ENCODE measurements at regions not wholly inside any gene's neighbourhood (a gene's known extent, or its start where the extent isn't known, plus 50 kb on each side); places are given as distances from the start of the nearest gene placed in this dataset.
A peak's percentile ranks its signal among the peaks of the same experiment; 100 is the strongest.
"Not testable (repeated sequence)": the region's sequence is repeated elsewhere in the genome, so short reads cannot be mapped to it uniquely, and the experiment has no call there.

DNA sequence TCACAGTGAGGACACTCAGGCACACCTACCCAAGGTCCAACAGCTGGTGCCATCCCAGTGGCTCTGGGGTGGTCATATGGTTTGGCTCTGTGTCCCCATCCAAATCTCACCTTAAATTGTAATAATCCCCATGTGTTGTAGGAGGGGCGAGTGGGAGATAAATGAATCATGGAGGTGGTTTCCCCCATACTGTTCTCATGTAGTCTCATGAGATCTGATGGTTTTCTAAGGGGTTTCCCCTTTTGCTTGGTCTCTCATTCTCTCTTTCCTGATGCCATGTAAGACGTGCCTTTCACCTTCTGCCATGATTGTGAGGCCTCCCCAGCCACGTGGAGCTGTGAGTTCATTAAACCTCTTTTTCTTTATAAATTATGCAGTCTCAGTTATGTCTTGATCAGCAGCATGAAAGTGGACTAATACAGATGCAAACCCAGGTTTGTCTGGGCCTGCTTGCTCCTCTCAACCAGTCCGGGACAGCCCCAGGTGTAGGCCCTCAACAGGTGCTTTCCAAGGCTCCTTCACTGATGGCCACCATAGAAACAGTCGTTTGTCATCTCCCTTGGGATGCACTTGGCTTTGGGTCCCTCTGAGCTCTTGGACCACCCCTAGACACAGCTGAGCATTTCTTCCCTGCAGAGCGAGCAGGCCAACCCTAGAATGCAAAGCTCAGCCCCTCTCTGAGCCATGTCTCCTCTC lies 101.3 kb upstream of the CTBP2 start:
- peaks cover 4 to 7% of the 10 kb centered on the region in 2 donors for H3K9me3 Mint-ChIP-seq
- no peak overlapping the region for H3K27ac Mint-ChIP-seq
- ATAC-seq (replicated peaks in 1 of 2) (peak in 1 of 2 donors; percentile 39), DNase-seq (no peak)
- no peak overlapping the region for H3K4me3 Mint-ChIP-seq
- H3K27me3 Mint-ChIP-seq (ENCODE audit: low read depth), result no peaks in the 10 kb centered on the region
- H3K36me3 Mint-ChIP-seq (ENCODE audit: insufficient read depth in 2 of 2), result peaks cover 1 to 3% of the 10 kb centered on the region in 2 donors
- H3K4me1 Mint-ChIP-seq (ENCODE audit: low read depth), result no peaks in the 10 kb centered on the region

GRCh38 chr10:125260260-125260659 lies 99.9 kb upstream of the CTBP2 start:
- Mint-ChIP-seq H3K36me3 (ENCODE audit: insufficient read depth in 2 of 2) (peaks cover 1 to 3% of the 10 kb centered on the region in 2 donors), H3K27me3 (ENCODE audit: low read depth) (no peaks in the 10 kb centered on the region), H3K4me1 (ENCODE audit: low read depth) (no peaks in the 10 kb centered on the region), H3K4me3 (no peak overlapping the region), H3K27ac (no peak overlapping the region), H3K9me3 (peaks cover 4 to 7% of the 10 kb centered on the region in 2 donors)
- ATAC-seq (replicated peaks in 1 of 2) (no peak), DNase-seq (no peak)

DNA sequence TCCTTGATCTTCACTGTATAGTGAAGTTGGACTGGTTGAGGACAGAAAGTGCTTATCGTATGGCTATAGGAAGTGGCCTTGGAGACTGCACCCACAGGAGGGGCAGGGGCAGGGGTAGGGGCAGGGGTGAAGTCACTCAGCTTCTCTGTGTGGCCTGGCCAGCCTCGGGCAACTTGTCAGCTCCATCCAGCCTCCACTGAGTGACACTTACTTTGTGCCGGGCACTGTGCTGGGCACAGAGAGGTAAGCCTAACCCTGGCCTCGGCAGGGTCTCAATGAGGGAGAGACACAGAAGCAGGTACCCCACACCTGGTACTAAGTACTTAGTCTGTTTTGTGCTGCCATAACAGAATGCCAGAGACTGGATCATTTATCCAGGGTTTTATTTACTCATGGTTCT lies 99.3 kb upstream of the CTBP2 start:
- Mint-ChIP-seq H3K9me3 (peaks cover 4 to 7% of the 10 kb centered on the region in 2 donors), H3K27me3 (ENCODE audit: low read depth) (no peaks in the 10 kb centered on the region), H3K4me3 (no peak overlapping the region), H3K36me3 (ENCODE audit: insufficient read depth in 2 of 2) (peaks cover 1 to 3% of the 10 kb centered on the region in 2 donors), H3K4me1 (ENCODE audit: low read depth) (no peaks in the 10 kb centered on the region), H3K27ac (no peak overlapping the region)
- ATAC-seq (replicated peaks in 1 of 2) (no peak), DNase-seq (no peak)

DNA sequence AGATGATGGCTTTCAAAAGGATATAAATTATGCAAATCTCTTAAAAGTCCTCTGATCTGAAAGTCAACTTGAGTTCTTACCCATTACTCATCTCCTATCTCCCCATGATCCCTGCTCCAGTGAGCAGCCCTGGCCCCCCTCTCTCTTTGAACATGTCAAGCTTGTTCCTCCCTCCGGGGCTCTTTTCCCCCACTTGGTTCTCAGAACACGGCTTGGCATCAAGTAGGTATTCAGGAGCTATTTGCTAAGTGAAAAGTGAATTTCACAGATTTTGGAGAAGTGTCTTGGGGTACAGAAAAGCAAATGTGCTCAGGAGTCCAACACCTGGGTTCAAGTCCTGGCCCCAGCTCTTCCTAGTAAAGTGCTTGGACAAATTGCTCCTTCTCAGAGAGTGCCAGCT lies 98.3 kb upstream of the CTBP2 start:
- Mint-ChIP-seq H3K4me3 (no peak overlapping the region), H3K27me3 (ENCODE audit: low read depth) (no peaks in the 10 kb centered on the region), H3K4me1 (ENCODE audit: low read depth) (no peaks in the 10 kb centered on the region), H3K27ac (no peak overlapping the region), H3K36me3 (ENCODE audit: insufficient read depth in 2 of 2) (peaks cover 1 to 3% of the 10 kb centered on the region in 2 donors), H3K9me3 (peaks cover 6 to 7% of the 10 kb centered on the region in 2 donors)
- no peak for DNase-seq
- no peak for ATAC-seq (replicated peaks in 1 of 2)

DNA sequence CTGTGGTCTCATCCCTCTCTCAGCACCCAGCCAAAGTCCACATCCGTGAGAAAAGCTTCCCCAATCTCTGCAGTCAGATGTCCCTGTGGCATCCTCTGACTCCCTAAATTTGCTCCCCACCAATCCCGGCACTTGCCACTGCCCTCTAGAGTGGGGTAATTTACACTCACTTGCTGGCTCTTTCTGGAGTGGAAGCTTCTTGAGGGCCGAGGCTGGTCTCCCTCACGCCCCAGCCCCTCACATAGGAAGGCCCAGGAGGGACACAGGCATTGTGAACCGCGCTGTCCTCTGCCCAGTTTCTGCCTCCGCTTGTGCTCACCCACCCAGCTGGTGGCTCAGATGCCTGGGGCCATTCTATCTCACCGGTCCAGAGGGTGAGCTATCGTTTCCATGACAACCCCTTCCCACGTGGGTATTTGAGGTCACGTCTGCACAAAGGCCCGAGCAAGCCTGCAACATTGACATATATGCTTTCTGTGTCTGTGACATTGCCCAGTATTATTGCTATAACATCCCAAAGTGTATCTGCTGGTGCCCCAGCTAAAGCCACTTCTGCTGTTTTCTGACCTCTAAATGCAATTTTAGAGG lies 97.3 kb upstream of the CTBP2 start:
- Mint-ChIP-seq H3K36me3 (ENCODE audit: insufficient read depth in 2 of 2) (peaks cover 3 to 6% of the 10 kb centered on the region in 2 donors), H3K27me3 (ENCODE audit: low read depth) (no peaks in the 10 kb centered on the region), H3K27ac (no peak overlapping the region), H3K4me1 (ENCODE audit: low read depth) (no peaks in the 10 kb centered on the region), H3K4me3 (no peak overlapping the region), H3K9me3 (peaks cover 10 to 12% of the 10 kb centered on the region in 2 donors)
- DNase-seq (no peak), ATAC-seq (replicated peaks in 1 of 2) (no peak)

DNA sequence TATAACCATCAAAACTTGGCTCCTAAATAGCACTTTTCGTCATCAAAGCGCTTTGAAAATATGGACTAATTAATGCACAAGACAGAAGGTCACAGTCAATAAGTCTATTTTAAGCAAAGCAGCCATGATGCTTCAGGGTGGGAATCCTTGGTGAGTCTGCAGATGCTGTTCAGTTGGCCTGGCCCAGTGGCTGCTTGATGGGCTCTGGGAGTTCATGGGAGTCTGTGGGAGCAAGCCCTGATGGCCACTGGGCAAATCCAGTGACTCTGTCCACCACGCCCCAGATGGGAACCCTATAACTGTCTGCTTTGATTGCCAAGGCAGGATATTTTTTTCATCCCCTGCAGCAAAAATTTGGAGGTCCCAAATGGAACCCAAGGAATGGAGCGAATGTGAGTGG lies 95.7 kb upstream of the CTBP2 start:
- Mint-ChIP-seq H3K9me3 (peaks cover 12 to 13% of the 10 kb centered on the region in 2 donors), H3K27ac (no peak overlapping the region), H3K27me3 (ENCODE audit: low read depth) (no peaks in the 10 kb centered on the region), H3K36me3 (ENCODE audit: insufficient read depth in 2 of 2) (peaks cover 0 to 6% of the 10 kb centered on the region in 2 donors), H3K4me1 (ENCODE audit: low read depth) (no peaks in the 10 kb centered on the region), H3K4me3 (no peak overlapping the region)
- ATAC-seq (replicated peaks in 1 of 2) (no peak), DNase-seq (no peak)

DNA sequence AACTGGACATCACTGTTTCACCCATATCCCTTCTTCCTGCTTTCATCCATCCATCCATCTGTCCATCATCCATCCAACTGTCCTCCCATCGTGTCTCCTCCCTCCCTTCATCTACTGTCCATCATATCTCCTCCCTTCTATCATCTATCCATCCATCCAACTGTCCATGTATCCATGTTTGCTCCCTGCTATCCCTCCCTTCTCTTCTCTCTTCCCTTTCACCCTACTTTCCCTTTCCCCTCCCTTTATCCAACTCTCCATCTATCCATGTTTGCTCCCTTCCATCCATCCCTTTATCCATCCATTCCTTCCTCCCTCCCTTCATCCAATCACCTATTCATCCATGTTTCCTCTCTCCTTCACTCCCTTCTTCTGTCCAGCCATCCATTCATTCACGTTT lies 92.6 kb upstream of the CTBP2 start:
- Mint-ChIP-seq H3K27ac (no peak overlapping the region), H3K4me3 (no peak overlapping the region), H3K36me3 (ENCODE audit: insufficient read depth in 2 of 2) (peaks cover 0 to 4% of the 10 kb centered on the region in 2 donors), H3K4me1 (ENCODE audit: low read depth) (no peaks in the 10 kb centered on the region), H3K9me3 (peaks cover 10 to 12% of the 10 kb centered on the region in 2 donors), H3K27me3 (ENCODE audit: low read depth) (no peaks in the 10 kb centered on the region)
- no peak for ATAC-seq (replicated peaks in 1 of 2)
- no peak for DNase-seq

- not testable (repeated sequence) for H3K27ac Mint-ChIP-seq; H3K4me1 Mint-ChIP-seq (ENCODE audit: low read depth); H3K4me3 Mint-ChIP-seq; ATAC-seq (replicated peaks in 1 of 2); H3K27me3 Mint-ChIP-seq (ENCODE audit: low read depth); DNase-seq; H3K36me3 Mint-ChIP-seq (ENCODE audit: insufficient read depth in 2 of 2)
- peaks cover 10 to 15% of the 10 kb centered on the region in 2 donors for H3K9me3 Mint-ChIP-seq
Measured at GRCh38 chr10:125250834-125251233, 90.5 kb upstream of the CTBP2 start.

DNA sequence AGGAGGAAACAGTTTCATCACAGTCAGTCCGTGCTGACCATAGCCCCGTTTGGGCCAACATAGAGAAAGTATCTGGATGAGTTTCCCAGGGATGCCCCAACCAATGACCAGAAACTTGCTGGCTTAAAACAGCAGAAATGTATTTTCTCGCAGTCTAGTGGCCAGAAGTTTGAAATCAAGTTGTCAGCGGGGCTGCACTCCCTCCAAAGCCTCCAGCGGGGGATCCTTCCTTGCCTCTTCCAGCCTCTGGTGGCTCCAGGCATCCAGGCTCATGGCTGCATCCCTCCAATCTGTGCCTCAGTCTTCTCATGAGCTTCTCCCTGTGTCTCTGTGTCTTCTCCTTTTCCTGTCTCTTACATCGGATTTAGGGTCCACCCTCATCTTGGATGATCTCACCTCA lies 89.6 kb upstream of the CTBP2 start:
- Mint-ChIP-seq H3K36me3 (ENCODE audit: insufficient read depth in 2 of 2) (peaks cover 0 to 4% of the 10 kb centered on the region in 2 donors), H3K9me3 (peaks cover 10 to 15% of the 10 kb centered on the region in 2 donors), H3K4me1 (ENCODE audit: low read depth) (no peaks in the 10 kb centered on the region), H3K27ac (no peak overlapping the region), H3K4me3 (no peak overlapping the region), H3K27me3 (ENCODE audit: low read depth) (no peaks in the 10 kb centered on the region)
- DNase-seq (no peak), ATAC-seq (replicated peaks in 1 of 2) (no peak)

DNA sequence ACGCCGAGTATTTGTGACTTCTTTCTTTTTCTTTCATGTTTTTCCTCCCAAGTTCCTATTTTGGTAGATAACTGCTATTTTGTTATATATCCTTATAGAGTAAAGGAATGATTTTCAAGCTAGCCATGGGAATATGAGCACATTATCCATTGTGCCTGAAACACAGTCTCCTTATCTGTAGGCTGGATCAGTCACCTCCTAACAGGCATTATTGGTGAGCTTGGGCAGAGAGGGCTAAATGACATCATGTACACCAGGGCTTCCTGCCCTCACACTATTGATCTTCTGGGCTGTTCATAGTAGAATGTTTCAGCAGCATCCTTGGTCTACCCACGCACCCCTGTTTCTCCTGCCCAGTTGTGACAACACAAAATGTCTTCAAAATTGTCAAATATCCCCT lies 88.1 kb upstream of the CTBP2 start:
- H3K9me3 Mint-ChIP-seq, result peaks cover 8 to 15% of the 10 kb centered on the region in 2 donors
- H3K36me3 Mint-ChIP-seq (ENCODE audit: insufficient read depth in 2 of 2), result peaks cover 0 to 4% of the 10 kb centered on the region in 2 donors
- H3K27ac Mint-ChIP-seq, result no peak overlapping the region
- H3K4me1 Mint-ChIP-seq (ENCODE audit: low read depth), result no peaks in the 10 kb centered on the region
- H3K27me3 Mint-ChIP-seq (ENCODE audit: low read depth), result no peaks in the 10 kb centered on the region
- H3K4me3 Mint-ChIP-seq, result no peak overlapping the region
- no peak for ATAC-seq (replicated peaks in 1 of 2)
- no peak for DNase-seq

- Mint-ChIP-seq H3K9me3 (peaks cover 4 to 10% of the 10 kb centered on the region in 2 donors), H3K27ac (no peak overlapping the region), H3K4me1 (ENCODE audit: low read depth) (no peaks in the 10 kb centered on the region), H3K27me3 (ENCODE audit: low read depth) (no peaks in the 10 kb centered on the region), H3K36me3 (ENCODE audit: insufficient read depth in 2 of 2) (no peaks in the 10 kb centered on the region), H3K4me3 (no peak overlapping the region)
- ATAC-seq (replicated peaks in 1 of 2) (no peak), DNase-seq (no peak)
Measured at GRCh38 chr10:125247576-125247975, 87.2 kb upstream of the CTBP2 start.

- Mint-ChIP-seq H3K27ac (no peak overlapping the region), H3K36me3 (ENCODE audit: insufficient read depth in 2 of 2) (peaks cover under 1 to 4% of the 10 kb centered on the region in 2 donors), H3K27me3 (ENCODE audit: low read depth) (no peaks in the 10 kb centered on the region), H3K4me1 (ENCODE audit: low read depth) (no peaks in the 10 kb centered on the region), H3K9me3 (peaks cover 3 to 8% of the 10 kb centered on the region in 2 donors), H3K4me3 (no peak overlapping the region)
- no peak for ATAC-seq (replicated peaks in 1 of 2)
- DNase-seq, result no peak
Measured at GRCh38 chr10:125243532-125244253, 83.3 kb upstream of the CTBP2 start.

- H3K4me1 Mint-ChIP-seq (ENCODE audit: low read depth), result no peaks in the 10 kb centered on the region
- ATAC-seq (replicated peaks in 1 of 2) (no peak), DNase-seq (no peak)
- H3K27ac Mint-ChIP-seq, result no peak overlapping the region
- H3K27me3 Mint-ChIP-seq (ENCODE audit: low read depth), result no peaks in the 10 kb centered on the region
- H3K4me3 Mint-ChIP-seq, result no peak overlapping the region
- peaks cover 5 to 20% of the 10 kb centered on the region in 2 donors for H3K36me3 Mint-ChIP-seq (ENCODE audit: insufficient read depth in 2 of 2)
- peaks cover 11 to 17% of the 10 kb centered on the region in 2 donors for H3K9me3 Mint-ChIP-seq
Measured at GRCh38 chr10:125238682-125239081, 78.3 kb upstream of the CTBP2 start.
